HUES6 (cell line): ENCODE measurements at regions not wholly inside any gene's neighbourhood (a gene's known extent, or its start where the extent isn't known, plus 50 kb on each side); places are given as distances from the start of the nearest gene placed in this dataset.
"Not testable (repeated sequence)": the region's sequence is repeated elsewhere in the genome, so short reads cannot be mapped to it uniquely, and the experiment has no call there.

Source experiments
- H3K27ac ChIP-seq: 2 replicates; pipeline ENCODE4 v1.7.0; 2013; ENCODE audit warnings: low read depth, mild to moderate bottlenecking, low read length, inconsistent platforms
- H3K27me3 ChIP-seq: 2 replicates; pipeline ENCODE4 v1.6.1; 2013; ENCODE audit warnings: low read length; ENCODE audit not compliant: control insufficient read depth, insufficient read depth
- H3K36me3 ChIP-seq: 2 replicates; pipeline ENCODE4 v1.6.1; 2013; ENCODE audit warnings: low read length; ENCODE audit not compliant: control insufficient read depth, insufficient read depth
- H3K4me1 ChIP-seq: 2 replicates; pipeline ENCODE4 v1.6.1; 2013; ENCODE audit warnings: low read length; ENCODE audit not compliant: control insufficient read depth, insufficient read depth
- H3K4me3 ChIP-seq: 2 replicates; pipeline ENCODE4 v1.5.1; 2013; ENCODE audit warnings: low read depth, low read length
- H3K9ac ChIP-seq: one replicate; pipeline ENCODE4 v1.6.1; 2013; ENCODE audit warnings: mild to moderate bottlenecking, low read length
- H3K9me3 ChIP-seq: 2 replicates; pipeline ENCODE4 v1.6.1; 2013; ENCODE audit warnings: low read depth, low read length; ENCODE audit not compliant: control insufficient read depth, insufficient read depth

- Histone ChIP-seq H3K4me3 (no peak overlapping the region), H3K9ac (no peak overlapping the region), H3K27ac (no peak overlapping the region), H3K27me3 (no peaks in the 10 kb centered on the region), H3K36me3 (no peaks in the 10 kb centered on the region), H3K4me1 (peaks cover 20% of the 10 kb centered on the region), H3K9me3 (no peaks in the 10 kb centered on the region)
Measured at GRCh38 chr20:6703047-6703446, 64.4 kb upstream of the BMP2 start.

- Histone ChIP-seq H3K36me3 (no peaks in the 10 kb centered on the region), H3K4me3 (no peak overlapping the region), H3K9ac (no peak overlapping the region), H3K9me3 (no peaks in the 10 kb centered on the region), H3K27ac (no peak overlapping the region), H3K27me3 (no peaks in the 10 kb centered on the region), H3K4me1 (peaks cover 23% of the 10 kb centered on the region)
Measured at GRCh38 chr20:6702144-6702543, 65.3 kb upstream of the BMP2 start.

GRCh38 chr20:6700563-6701329, 66.7 kb upstream of the BMP2 start:
- Histone ChIP-seq H3K4me3 (no peak overlapping the region), H3K36me3 (no peaks in the 10 kb centered on the region), H3K27ac (no peak overlapping the region), H3K9me3 (no peaks in the 10 kb centered on the region), H3K9ac (no peak overlapping the region), H3K27me3 (no peaks in the 10 kb centered on the region), H3K4me1 (peaks cover 22% of the 10 kb centered on the region)

GRCh38 chr20:6699921-6700562, 67.4 kb upstream of the BMP2 start:
- Histone ChIP-seq H3K4me3 (no peak overlapping the region), H3K9ac (no peak overlapping the region), H3K4me1 (peaks cover 22% of the 10 kb centered on the region), H3K27me3 (no peaks in the 10 kb centered on the region), H3K36me3 (no peaks in the 10 kb centered on the region), H3K9me3 (no peaks in the 10 kb centered on the region), H3K27ac (no peak overlapping the region)

- Histone ChIP-seq H3K27me3 (no peaks in the 10 kb centered on the region), H3K27ac (no peak overlapping the region; the same call in 1 of the 2 replicates), H3K36me3 (no peaks in the 10 kb centered on the region), H3K9ac (no peak overlapping the region), H3K9me3 (no peaks in the 10 kb centered on the region), H3K4me1 (peaks cover 22% of the 10 kb centered on the region), H3K4me3 (no peak overlapping the region)
Measured at GRCh38 chr20:6698723-6699122, 68.8 kb upstream of the BMP2 start.

GRCh38 chr20:6698056-6698455, 69.4 kb upstream of the BMP2 start:
- no peaks in the 10 kb centered on the region for H3K27me3 ChIP-seq
- peaks cover 22% of the 10 kb centered on the region for H3K4me1 ChIP-seq
- H3K4me3 ChIP-seq, result no peak overlapping the region
- no peak overlapping the region; the same call in 1 of the 2 replicates for H3K27ac ChIP-seq
- H3K9ac ChIP-seq, result no peak overlapping the region
- no peaks in the 10 kb centered on the region for H3K9me3 ChIP-seq
- no peaks in the 10 kb centered on the region for H3K36me3 ChIP-seq

GRCh38 chr20:6697228-6697972, 70.1 kb upstream of the BMP2 start:
- Histone ChIP-seq H3K9me3 (no peaks in the 10 kb centered on the region), H3K36me3 (no peaks in the 10 kb centered on the region), H3K27me3 (no peaks in the 10 kb centered on the region), H3K4me3 (no peak overlapping the region), H3K27ac (no peak overlapping the region; the same call in 1 of the 2 replicates), H3K4me1 (peaks cover 22% of the 10 kb centered on the region), H3K9ac (no peak overlapping the region)

- no peak overlapping the region for H3K4me3 ChIP-seq
- no peaks in the 10 kb centered on the region for H3K36me3 ChIP-seq
- H3K9ac ChIP-seq, result no peak overlapping the region
- H3K27me3 ChIP-seq, result no peaks in the 10 kb centered on the region
- no peak overlapping the region for H3K27ac ChIP-seq
- H3K4me1 ChIP-seq, result peaks cover 22% of the 10 kb centered on the region
- no peaks in the 10 kb centered on the region for H3K9me3 ChIP-seq
Measured at GRCh38 chr20:6696001-6696400, 71.5 kb upstream of the BMP2 start.

- peaks cover 16% of the 10 kb centered on the region for H3K4me1 ChIP-seq
- H3K27ac ChIP-seq, H3K9me3 ChIP-seq, H3K36me3 ChIP-seq, H3K27me3 ChIP-seq, H3K9ac ChIP-seq, H3K4me3 ChIP-seq: not testable (repeated sequence)
Measured at GRCh38 chr20:6693808-6694198, 73.7 kb upstream of the BMP2 start.

- Histone ChIP-seq H3K4me1 (peaks cover 11% of the 10 kb centered on the region; the same call in 1 of the 2 replicates), H3K36me3 (no peaks in the 10 kb centered on the region), H3K9ac (no peak overlapping the region), H3K27ac (no peak overlapping the region), H3K9me3 (no peaks in the 10 kb centered on the region), H3K4me3 (no peak overlapping the region), H3K27me3 (no peaks in the 10 kb centered on the region)
Measured at GRCh38 chr20:6693178-6693807, 74.2 kb upstream of the BMP2 start.
